Activated CD8-positive, alpha-beta T cell treated with anti-CD3 and anti-CD28 coated beads for 36 hours (primary cell): ENCODE measurements at regions not wholly inside any gene's neighbourhood (a gene's known extent, or its start where the extent isn't known, plus 50 kb on each side); places are given as distances from the start of the nearest gene placed in this dataset.

Experiments used
- ATAC-seq: fragments of 200-7000 bp; cut with Tn5 transposase; one replicate; pipeline ENCODE4 v1.10.0; 2021; ENCODE audit warnings: mild to moderate bottlenecking, moderate library complexity
- CTCF ChIA-PET: fragments of 350-600 bp; sonication (Branson Sonifier 250); formaldehyde crosslinking; loops from one replicate; lab custom pipeline; 2021; ENCODE audit warnings: antibody characterized with exemption; lab: Charles Lee
- POLR2A ChIA-PET: fragments of 350-600 bp; sonication (Branson Sonifier 250); formaldehyde crosslinking; loops from one replicate; lab custom pipeline; 2021; ENCODE audit warnings: antibody characterized with exemption; lab: Charles Lee
- DNase-seq: peaks from one replicate; pipeline ENCODE4 v3.0.0-alpha.2; 2020
- H3K27ac Mint-ChIP-seq: one replicate; pipeline ENCODE4 v1.8.0; 2021; ENCODE audit warnings: mild to moderate bottlenecking, mixed read lengths
- H3K27me3 Mint-ChIP-seq: one replicate; pipeline ENCODE4 v1.8.0; 2021; ENCODE audit warnings: mixed read lengths
- H3K36me3 Mint-ChIP-seq: one replicate; pipeline ENCODE4 v1.8.0; 2021; ENCODE audit warnings: low read depth, mixed read lengths
- H3K4me1 Mint-ChIP-seq: one replicate; pipeline ENCODE4 v1.8.0; 2021; ENCODE audit warnings: low read depth, mixed read lengths
- H3K4me3 Mint-ChIP-seq: one replicate; pipeline ENCODE4 v1.8.0; 2021; ENCODE audit warnings: mild to moderate bottlenecking, moderate library complexity, mixed read lengths
- H3K9me3 Mint-ChIP-seq: one replicate; pipeline ENCODE4 v1.8.0; 2021; ENCODE audit warnings: mixed read lengths
- CTCF ChIP-seq: fragments of 200-600 bp; IDR thresholded peaks from one replicate; pipeline ENCODE4 v1.8.0; 2022; ENCODE audit warnings: antibody characterized with exemption, mild to moderate bottlenecking
- intact Hi-C: fragments of 100-400 bp; cut with micrococcal nuclease; formaldehyde crosslinking; loops from one replicate; pipeline ENCODE4 v1.10.0; 2022

GRCh38 chr6:82057846-82058554 is 189.5 kb downstream of the IBTK start:
- H3K4me1 Mint-ChIP-seq: no peaks in the 10 kb centered on the region
- ChIA-PET CTCF (no interaction called here), POLR2A (no interaction called here)
- intact Hi-C loops: no loop called here
- DNase-seq: no peak
- H3K36me3 Mint-ChIP-seq: no peaks in the 10 kb centered on the region
- no peaks in the 10 kb centered on the region for H3K27me3 Mint-ChIP-seq
- no peak for ATAC-seq
- no peak overlapping the region for H3K4me3 Mint-ChIP-seq
- no peaks in the 10 kb centered on the region for H3K9me3 Mint-ChIP-seq
- H3K27ac Mint-ChIP-seq: no peak overlapping the region
- TF ChIP-seq CTCF: no peak

- ChIA-PET CTCF (no interaction called here), POLR2A (interaction anchor here (0.6 kb wide), 1 partner anchor 31 kb away, joined by 3 read pairs; no protein-coding TSS in a partner anchor)
- Mint-ChIP-seq H3K4me3 (no peak overlapping the region), H3K27ac (no peak overlapping the region), H3K9me3 (no peaks in the 10 kb centered on the region), H3K36me3 (no peaks in the 10 kb centered on the region), H3K4me1 (no peaks in the 10 kb centered on the region), H3K27me3 (no peaks in the 10 kb centered on the region)
- intact Hi-C loops: no loop called here
- ATAC-seq (no peak), DNase-seq (no peak)
- TF ChIP-seq CTCF: no peak
Measured at GRCh38 chr6:82056567-82056966, 191.0 kb downstream of the IBTK start.

DNA sequence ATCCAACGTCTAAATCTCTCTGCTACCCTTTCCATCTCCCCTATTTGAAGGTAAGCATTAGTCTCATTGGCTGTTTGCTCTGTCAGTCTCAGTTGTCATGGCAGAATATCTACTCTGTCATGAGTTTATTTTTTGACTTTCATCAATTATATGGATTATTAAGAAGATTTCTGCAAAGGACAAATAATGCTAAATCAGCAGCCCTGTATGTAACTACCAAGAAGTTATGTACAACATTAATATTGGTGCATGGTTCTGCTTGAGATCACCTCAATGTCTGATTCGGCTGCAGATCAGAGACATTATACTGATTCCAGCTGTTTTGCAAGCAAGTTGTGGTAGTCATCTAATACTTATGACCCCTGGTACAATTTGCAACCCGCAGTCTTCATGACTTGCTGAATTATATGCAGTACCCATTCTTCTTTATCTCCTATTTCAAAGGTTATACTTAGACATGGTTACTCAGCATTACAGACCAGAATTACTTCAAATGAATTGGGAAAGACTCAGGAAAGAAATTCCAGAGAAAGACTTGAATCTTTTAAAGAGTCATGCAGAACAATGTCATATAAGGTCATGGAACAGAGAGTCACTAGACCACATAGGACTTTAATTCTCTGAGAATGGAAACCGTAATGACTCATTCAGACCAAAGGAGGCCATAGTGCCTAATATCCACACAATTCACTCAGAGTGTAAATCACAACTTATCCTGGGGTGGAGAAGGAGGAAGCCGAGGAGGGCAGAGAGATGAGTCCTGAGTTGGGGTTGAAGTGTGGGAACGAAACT is 201.4 kb downstream of the IBTK start:
- no peaks in the 10 kb centered on the region for H3K36me3 Mint-ChIP-seq
- DNase-seq (no peak), ATAC-seq (no peak)
- ChIA-PET POLR2A (no interaction called here), CTCF (no interaction called here)
- H3K4me1 Mint-ChIP-seq: no peaks in the 10 kb centered on the region
- H3K27me3 Mint-ChIP-seq: peaks cover 3% of the 10 kb centered on the region
- no peaks in the 10 kb centered on the region for H3K9me3 Mint-ChIP-seq
- H3K4me3 Mint-ChIP-seq: no peak overlapping the region
- no peak for TF ChIP-seq CTCF
- intact Hi-C loops: no loop called here
- no peak overlapping the region for H3K27ac Mint-ChIP-seq

DNA sequence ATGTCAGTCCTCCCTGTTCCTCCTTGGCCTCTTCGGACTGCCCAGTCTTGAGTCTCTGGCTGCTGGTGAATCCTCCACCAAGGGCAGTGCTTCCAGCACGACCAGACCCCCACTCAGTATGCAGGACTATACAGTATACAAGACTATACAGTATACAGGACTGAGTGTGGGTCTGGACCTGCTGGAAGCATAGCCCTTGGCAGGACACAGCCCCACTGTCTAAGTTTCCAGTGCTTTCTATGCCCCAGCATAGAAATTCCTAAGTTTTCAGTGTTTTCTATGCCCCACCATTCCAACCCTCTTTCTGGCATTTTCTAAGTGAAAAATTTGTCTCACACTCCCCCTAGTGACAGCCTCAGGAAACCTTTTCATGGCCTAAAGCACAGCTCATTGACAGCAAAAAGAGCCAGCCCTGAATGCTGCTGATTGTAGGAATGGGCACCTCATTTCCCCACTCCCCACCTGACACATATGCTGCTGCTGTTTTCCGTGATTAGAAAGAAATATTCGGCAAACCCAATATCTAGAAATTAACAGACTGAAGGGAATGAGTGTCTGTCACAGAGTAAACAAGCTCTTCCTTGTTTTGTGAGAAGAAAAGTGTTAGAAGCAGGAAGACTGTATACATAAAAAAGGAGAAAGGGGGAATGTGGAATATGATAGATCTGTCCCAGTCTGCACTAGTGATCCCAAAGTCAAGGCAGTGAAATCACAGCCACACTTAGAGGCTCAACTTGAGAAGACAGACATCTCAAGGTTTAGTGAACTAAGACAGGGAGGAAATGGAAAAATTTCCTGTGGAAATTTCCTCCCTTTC is 206.9 kb downstream of the IBTK start:
- ATAC-seq (no peak), DNase-seq (no peak)
- H3K9me3 Mint-ChIP-seq: no peaks in the 10 kb centered on the region
- ChIA-PET CTCF (no interaction called here), POLR2A (no interaction called here)
- no peak overlapping the region for H3K27ac Mint-ChIP-seq
- no peaks in the 10 kb centered on the region for H3K36me3 Mint-ChIP-seq
- peak; percentile 34 for TF ChIP-seq CTCF
- H3K4me3 Mint-ChIP-seq: no peak overlapping the region
- H3K4me1 Mint-ChIP-seq: no peaks in the 10 kb centered on the region
- intact Hi-C loops: no loop called here
- peaks cover 9% of the 10 kb centered on the region for H3K27me3 Mint-ChIP-seq
